NCI-H1694 treated with DMSO at 0.1 percent for 48 hours (cell line): ENCODE measurements at regions not wholly inside any gene's neighbourhood (a gene's known extent, or its start where the extent isn't known, plus 50 kb on each side); places are given as distances from the start of the nearest gene placed in this dataset.

Experiments
- DNase-seq: peaks from one replicate; lab custom pipeline; 2025; lab: John Stamatoyannopoulos, UW

GRCh38 chr6:126148853-126149252, 162.5 kb downstream of the TRMT11 start:
- no peak for DNase-seq

- DNase-seq = no peak
Observed at GRCh38 chr6:126152372-126152745, 166.0 kb downstream of the TRMT11 start.

- no peak for DNase-seq
Observed at GRCh38 chr6:126153661-126154060, 167.3 kb downstream of the TRMT11 start.

GRCh38 chr6:126156973-126157372, 170.6 kb downstream of the TRMT11 start:
- no peak for DNase-seq

GRCh38 chr6:126167726-126168125, 172.2 kb upstream of the CENPW start:
- no peak for DNase-seq

GRCh38 chr6:126170433-126170832, 169.5 kb upstream of the CENPW start:
- DNase-seq = no peak

GRCh38 chr6:126170978-126171382, 168.9 kb upstream of the CENPW start:
- DNase-seq = no peak

GRCh38 chr6:126172131-126172530, 167.8 kb upstream of the CENPW start:
- no peak for DNase-seq

GRCh38 chr6:126173265-126173664, 166.7 kb upstream of the CENPW start:
- DNase-seq = no peak

- no peak for DNase-seq
Observed at GRCh38 chr6:126174697-126175096, 165.2 kb upstream of the CENPW start.

- DNase-seq = no peak
Observed at GRCh38 chr6:126175251-126175650, 164.7 kb upstream of the CENPW start.

- no peak for DNase-seq
Observed at GRCh38 chr6:126176282-126176681, 163.6 kb upstream of the CENPW start.

GRCh38 chr6:126180585-126180984, 159.3 kb upstream of the CENPW start:
- DNase-seq = no peak

GRCh38 chr6:126181173-126181741, 158.7 kb upstream of the CENPW start:
- no peak for DNase-seq

GRCh38 chr6:126181890-126182289, 158.0 kb upstream of the CENPW start:
- DNase-seq = no peak

- DNase-seq = no peak
Observed at GRCh38 chr6:126182650-126183311, 157.1 kb upstream of the CENPW start.

GRCh38 chr6:126185774-126186173, 154.1 kb upstream of the CENPW start:
- no peak for DNase-seq

- no peak for DNase-seq
Observed at GRCh38 chr6:126188279-126188909, 151.5 kb upstream of the CENPW start.

- no peak for DNase-seq
Observed at GRCh38 chr6:126195625-126196236, 144.2 kb upstream of the CENPW start.

GRCh38 chr6:126198631-126199030, 141.3 kb upstream of the CENPW start:
- no peak for DNase-seq

GRCh38 chr6:126199466-126199865, 140.4 kb upstream of the CENPW start:
- no peak for DNase-seq

GRCh38 chr6:126202707-126203106, 137.2 kb upstream of the CENPW start:
- DNase-seq = no peak

- DNase-seq = no peak
Observed at GRCh38 chr6:126204126-126204525, 135.8 kb upstream of the CENPW start.
